ENCODE measurements at regions not wholly inside any gene's neighbourhood (a gene's known extent, or its start where the extent isn't known, plus 50 kb on each side); places are given as distances from the start of the nearest gene placed in this dataset.

GRCh38 chr1:55635856-55636255 is 420.7 kb upstream of the USP24 start:
- whole genome bisulfite sequencing, 2 donors (ENCODE audit: low coverage in 1 of 2) = 40 to 61% methylated on average over 2 of the region's 2 CpGs
- H3K27ac ChIP-seq = no peak overlapping the region
- H3K9me3 ChIP-seq = no peaks in the 10 kb centered on the region
- no peaks in the 10 kb centered on the region for H3K27me3 ChIP-seq
- H3K4me1 ChIP-seq = peaks cover 0 to 6% (median 2%) of the 10 kb centered on the region in 4 donors
- intact Hi-C loops (cut with DNase I; ENCODE audit: low total_unique reads) = no loop called here
- H3K4me3 ChIP-seq = no peak overlapping the region
- no peak for DNase-seq
- H3K36me3 ChIP-seq = no peaks in the 10 kb centered on the region
- no peak for TF ChIP-seq POLR2AphosphoS5 (IDR thresholded peaks at IDR 0.05)
- TF ChIP-seq POLR2A (IDR thresholded peaks at IDR 0.05) = no peak
- TF ChIP-seq, protein P1, sequence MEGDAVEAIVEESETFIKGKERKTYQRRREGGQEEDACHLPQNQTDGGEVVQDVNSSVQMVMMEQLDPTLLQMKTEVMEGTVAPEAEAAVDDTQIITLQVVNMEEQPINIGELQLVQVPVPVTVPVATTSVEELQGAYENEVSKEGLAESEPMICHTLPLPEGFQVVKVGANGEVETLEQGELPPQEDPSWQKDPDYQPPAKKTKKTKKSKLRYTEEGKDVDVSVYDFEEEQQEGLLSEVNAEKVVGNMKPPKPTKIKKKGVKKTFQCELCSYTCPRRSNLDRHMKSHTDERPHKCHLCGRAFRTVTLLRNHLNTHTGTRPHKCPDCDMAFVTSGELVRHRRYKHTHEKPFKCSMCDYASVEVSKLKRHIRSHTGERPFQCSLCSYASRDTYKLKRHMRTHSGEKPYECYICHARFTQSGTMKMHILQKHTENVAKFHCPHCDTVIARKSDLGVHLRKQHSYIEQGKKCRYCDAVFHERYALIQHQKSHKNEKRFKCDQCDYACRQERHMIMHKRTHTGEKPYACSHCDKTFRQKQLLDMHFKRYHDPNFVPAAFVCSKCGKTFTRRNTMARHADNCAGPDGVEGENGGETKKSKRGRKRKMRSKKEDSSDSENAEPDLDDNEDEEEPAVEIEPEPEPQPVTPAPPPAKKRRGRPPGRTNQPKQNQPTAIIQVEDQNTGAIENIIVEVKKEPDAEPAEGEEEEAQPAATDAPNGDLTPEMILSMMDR (IDR thresholded peaks at IDR 0.05) = no peak
- TF ChIP-seq EP300 (IDR thresholded peaks at IDR 0.05; ENCODE audit: low read depth) = no peak
- in situ Hi-C loops (cut with MboI; ENCODE audit: low pct_ligation_motif_present in 1 of 4, low pct_unique_long_range_greater_than_20kb in 1 of 4, low sequenced_read_pairs in 3 of 4) = no loop called here

- in situ Hi-C loops (cut with MboI; ENCODE audit: low pct_ligation_motif_present in 1 of 4, low pct_unique_long_range_greater_than_20kb in 1 of 4, low sequenced_read_pairs in 3 of 4) = no loop called here
These were observed 419.4 kb upstream of the USP24 start for GRCh38 chr1:55634516-55634915.

GRCh38 chr1:55632906-55633305 is 417.7 kb upstream of the USP24 start:
- DNase-seq = no peak
- TF ChIP-seq POLR2AphosphoS5 (IDR thresholded peaks at IDR 0.05) (no peak), POLR2A (IDR thresholded peaks at IDR 0.05) (no peak), EP300 (IDR thresholded peaks at IDR 0.05; ENCODE audit: low read depth) (no peak)
- TF ChIP-seq, protein P1 (IDR thresholded peaks at IDR 0.05) = no peak
- H3K36me3 ChIP-seq = no peaks in the 10 kb centered on the region
- H3K27ac ChIP-seq = no peak overlapping the region
- H3K9me3 ChIP-seq = no peaks in the 10 kb centered on the region
- whole genome bisulfite sequencing, 2 donors (ENCODE audit: low coverage in 1 of 2) = 88 to 100% methylated on average over 1 to 2 of the region's 2 CpGs
- in situ Hi-C loops (cut with MboI; ENCODE audit: low pct_ligation_motif_present in 1 of 4, low pct_unique_long_range_greater_than_20kb in 1 of 4, low sequenced_read_pairs in 3 of 4) (no loop called here), intact Hi-C loops (cut with DNase I; ENCODE audit: low total_unique reads) (no loop called here)
- no peaks in the 10 kb centered on the region for H3K27me3 ChIP-seq
- no peak overlapping the region for H3K4me3 ChIP-seq
- H3K4me1 ChIP-seq = peaks cover 0 to 3% (median 0%) of the 10 kb centered on the region in 4 donors

More at GRCh38 chr1:55634516-55634915, 419.4 kb upstream of the USP24 start:
- no peaks in the 10 kb centered on the region for H3K27me3 ChIP-seq
- TF ChIP-seq POLR2AphosphoS5 (IDR thresholded peaks at IDR 0.05) (no peak), EP300 (IDR thresholded peaks at IDR 0.05; ENCODE audit: low read depth) (no peak), POLR2A (IDR thresholded peaks at IDR 0.05) (no peak)
- TF ChIP-seq, protein P1 (IDR thresholded peaks at IDR 0.05) = no peak
- no peak overlapping the region for H3K27ac ChIP-seq
- intact Hi-C loops (cut with DNase I; ENCODE audit: low total_unique reads) = no loop called here
- H3K4me3 ChIP-seq = no peak overlapping the region
- no peaks in the 10 kb centered on the region for H3K9me3 ChIP-seq
- no peaks in the 10 kb centered on the region for H3K36me3 ChIP-seq
- peaks cover 0 to 6% (median 2%) of the 10 kb centered on the region in 4 donors for H3K4me1 ChIP-seq
- no peak for DNase-seq
- WGBS, 2 donors (ENCODE audit: low coverage in 1 of 2) = 43 to 48% methylated on average over 1 of the region's 1 CpG

GRCh38 chr1:55632058-55632457 is 416.9 kb upstream of the USP24 start:
- peaks cover 0 to 3% (median 0%) of the 10 kb centered on the region in 4 donors for H3K4me1 ChIP-seq
- intact Hi-C loops (cut with DNase I; ENCODE audit: low total_unique reads) (no loop called here), in situ Hi-C loops (cut with MboI; ENCODE audit: low pct_ligation_motif_present in 1 of 4, low pct_unique_long_range_greater_than_20kb in 1 of 4, low sequenced_read_pairs in 3 of 4) (no loop called here)
- no peaks in the 10 kb centered on the region for H3K9me3 ChIP-seq
- H3K4me3 ChIP-seq = no peak overlapping the region
- WGBS, 2 donors (ENCODE audit: low coverage in 1 of 2) = 53 to 59% methylated on average over 3 of the region's 3 CpGs
- H3K27ac ChIP-seq = no peak overlapping the region
- DNase-seq = no peak
- H3K27me3 ChIP-seq = no peaks in the 10 kb centered on the region
- H3K36me3 ChIP-seq = no peaks in the 10 kb centered on the region
- TF ChIP-seq, protein P1 (IDR thresholded peaks at IDR 0.05) = no peak
